ENCODE measurements at regions not wholly inside any gene's neighbourhood (a gene's known extent, or its start where the extent isn't known, plus 50 kb on each side); places are given as distances from the start of the nearest gene placed in this dataset.

DNA sequence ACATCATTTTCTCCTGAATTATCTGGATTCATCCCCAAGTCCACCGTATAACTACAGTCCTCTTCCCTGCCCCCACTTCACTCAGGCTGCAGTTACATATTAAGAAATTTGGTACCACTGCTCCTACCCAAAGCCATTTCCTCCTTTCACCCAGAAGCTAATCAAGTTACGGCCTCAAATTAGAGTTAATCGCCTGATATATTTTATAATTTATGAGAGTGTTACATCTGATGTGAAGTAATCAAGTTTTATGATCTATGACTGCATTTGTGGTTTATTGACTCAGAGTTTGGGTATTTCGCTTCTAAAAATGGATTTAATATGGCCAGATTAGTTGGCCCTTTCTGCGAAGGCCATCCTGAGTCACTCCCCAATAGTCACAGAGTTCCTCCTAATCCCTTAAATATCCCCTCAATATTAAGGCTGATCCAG is 223.6 kb upstream of the KIF2A start:
- H3K27ac ChIP-seq, result no peak overlapping the region
- no peaks in the 10 kb centered on the region for H3K36me3 ChIP-seq
- H3K4me1 ChIP-seq, result no peaks in the 10 kb centered on the region
- no peak overlapping the region for H3K4me3 ChIP-seq
- no peaks in the 10 kb centered on the region for H3K27me3 ChIP-seq
- no peak for DNase-seq (ENCODE audit: extremely low spot score in 2 of 2)
- H3K9me3 ChIP-seq, result no peaks in the 10 kb centered on the region
- TF ChIP-seq, protein P1, sequence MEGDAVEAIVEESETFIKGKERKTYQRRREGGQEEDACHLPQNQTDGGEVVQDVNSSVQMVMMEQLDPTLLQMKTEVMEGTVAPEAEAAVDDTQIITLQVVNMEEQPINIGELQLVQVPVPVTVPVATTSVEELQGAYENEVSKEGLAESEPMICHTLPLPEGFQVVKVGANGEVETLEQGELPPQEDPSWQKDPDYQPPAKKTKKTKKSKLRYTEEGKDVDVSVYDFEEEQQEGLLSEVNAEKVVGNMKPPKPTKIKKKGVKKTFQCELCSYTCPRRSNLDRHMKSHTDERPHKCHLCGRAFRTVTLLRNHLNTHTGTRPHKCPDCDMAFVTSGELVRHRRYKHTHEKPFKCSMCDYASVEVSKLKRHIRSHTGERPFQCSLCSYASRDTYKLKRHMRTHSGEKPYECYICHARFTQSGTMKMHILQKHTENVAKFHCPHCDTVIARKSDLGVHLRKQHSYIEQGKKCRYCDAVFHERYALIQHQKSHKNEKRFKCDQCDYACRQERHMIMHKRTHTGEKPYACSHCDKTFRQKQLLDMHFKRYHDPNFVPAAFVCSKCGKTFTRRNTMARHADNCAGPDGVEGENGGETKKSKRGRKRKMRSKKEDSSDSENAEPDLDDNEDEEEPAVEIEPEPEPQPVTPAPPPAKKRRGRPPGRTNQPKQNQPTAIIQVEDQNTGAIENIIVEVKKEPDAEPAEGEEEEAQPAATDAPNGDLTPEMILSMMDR (IDR thresholded peaks at IDR 0.05), result no peak
- TF ChIP-seq POLR2A (IDR thresholded peaks at IDR 0.05) (no peak), POLR2AphosphoS5 (IDR thresholded peaks at IDR 0.05; ENCODE audit: insufficient read depth in 1 of 2, low read depth in 1 of 2) (no peak)
- intact Hi-C loops (cut with DNase I), result no loop called here

DNA sequence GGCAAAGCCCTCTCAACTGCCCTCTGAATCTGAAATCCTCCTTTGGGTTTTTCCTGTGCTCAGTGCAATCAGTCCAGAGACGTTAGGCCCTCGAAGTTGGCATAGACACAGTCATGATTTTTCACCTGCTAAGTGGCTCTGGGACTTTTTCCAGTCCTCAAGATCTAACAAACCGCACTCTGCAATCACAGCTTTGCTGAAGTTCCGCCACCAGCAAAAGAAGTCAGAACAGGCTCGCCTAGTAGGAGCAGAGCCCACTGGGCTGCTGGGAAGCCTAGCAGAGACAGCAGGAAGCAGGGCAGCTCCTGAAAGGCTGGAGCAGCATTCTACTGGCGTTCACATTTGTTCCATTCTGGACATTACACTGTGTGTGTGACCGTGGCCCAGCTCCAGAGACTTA is 222.8 kb upstream of the KIF2A start:
- no peaks in the 10 kb centered on the region for H3K27me3 ChIP-seq
- H3K9me3 ChIP-seq, result no peaks in the 10 kb centered on the region
- no peaks in the 10 kb centered on the region for H3K36me3 ChIP-seq
- no peaks in the 10 kb centered on the region for H3K4me1 ChIP-seq
- TF ChIP-seq, protein P1 (IDR thresholded peaks at IDR 0.05), result no peak
- no peak for TF ChIP-seq POLR2A (IDR thresholded peaks at IDR 0.05)
- TF ChIP-seq POLR2AphosphoS5 (IDR thresholded peaks at IDR 0.05; ENCODE audit: insufficient read depth in 1 of 2, low read depth in 1 of 2), result no peak
- intact Hi-C loops (cut with DNase I), result no loop called here
- H3K4me3 ChIP-seq, result no peak overlapping the region
- H3K27ac ChIP-seq, result no peak overlapping the region
- DNase-seq (ENCODE audit: extremely low spot score in 2 of 2), result no peak

DNA sequence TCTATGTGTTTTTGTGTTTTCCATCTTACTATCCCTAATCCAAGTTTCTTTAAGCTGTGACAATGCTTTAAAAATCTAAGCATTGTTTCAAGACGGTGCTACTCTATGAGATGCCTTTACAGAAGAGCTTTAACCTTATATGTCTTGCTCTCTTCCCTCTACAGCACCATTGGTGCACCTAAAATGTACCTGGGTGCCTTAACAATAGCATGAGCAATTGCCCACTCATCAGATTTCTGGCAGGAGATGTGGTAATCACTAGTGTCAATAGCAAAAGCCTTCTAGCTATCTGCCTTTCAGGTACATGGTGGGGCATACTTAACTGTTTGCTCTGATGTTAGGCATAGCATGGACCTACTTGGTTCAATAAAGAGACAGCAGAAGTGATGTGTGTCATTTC is 222.3 kb upstream of the KIF2A start:
- H3K9me3 ChIP-seq, result no peaks in the 10 kb centered on the region
- TF ChIP-seq, protein P1 (IDR thresholded peaks at IDR 0.05), result no peak
- TF ChIP-seq POLR2A (IDR thresholded peaks at IDR 0.05) (no peak), POLR2AphosphoS5 (IDR thresholded peaks at IDR 0.05; ENCODE audit: insufficient read depth in 1 of 2, low read depth in 1 of 2) (no peak)
- no peak overlapping the region for H3K4me3 ChIP-seq
- intact Hi-C loops (cut with DNase I), result no loop called here
- H3K36me3 ChIP-seq, result no peaks in the 10 kb centered on the region
- H3K27ac ChIP-seq, result no peak overlapping the region
- H3K27me3 ChIP-seq, result no peaks in the 10 kb centered on the region
- H3K4me1 ChIP-seq, result no peaks in the 10 kb centered on the region
- no peak for DNase-seq (ENCODE audit: extremely low spot score in 2 of 2)

DNA sequence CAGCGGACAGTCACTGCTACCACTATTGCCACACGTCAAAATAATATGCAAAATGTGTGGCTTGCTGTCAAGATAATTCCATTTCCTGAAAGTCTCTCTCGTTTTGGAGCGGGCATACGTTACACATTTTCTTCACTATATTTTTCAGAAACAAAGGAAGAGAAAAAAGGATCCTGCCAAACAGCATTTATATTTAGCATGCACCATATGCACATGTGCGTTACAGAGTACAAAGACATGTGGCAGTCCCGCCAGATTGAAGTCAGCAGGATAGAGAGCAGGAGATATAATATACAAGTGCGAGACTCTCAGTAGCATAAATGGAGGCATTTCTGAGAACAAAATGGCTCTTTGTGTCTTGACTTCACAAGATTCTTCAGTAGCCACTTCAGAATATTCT is 221.6 kb upstream of the KIF2A start:
- no peaks in the 10 kb centered on the region for H3K27me3 ChIP-seq
- intact Hi-C loops (cut with DNase I), result no loop called here
- H3K27ac ChIP-seq, result no peak overlapping the region
- TF ChIP-seq POLR2A (IDR thresholded peaks at IDR 0.05), result no peak
- no peak for TF ChIP-seq POLR2AphosphoS5 (IDR thresholded peaks at IDR 0.05; ENCODE audit: insufficient read depth in 1 of 2, low read depth in 1 of 2)
- TF ChIP-seq, protein P1 (IDR thresholded peaks at IDR 0.05), result no peak
- no peak overlapping the region for H3K4me3 ChIP-seq
- H3K9me3 ChIP-seq, result no peaks in the 10 kb centered on the region
- H3K36me3 ChIP-seq, result no peaks in the 10 kb centered on the region
- H3K4me1 ChIP-seq, result no peaks in the 10 kb centered on the region
- DNase-seq (ENCODE audit: extremely low spot score in 2 of 2), result no peak

DNA sequence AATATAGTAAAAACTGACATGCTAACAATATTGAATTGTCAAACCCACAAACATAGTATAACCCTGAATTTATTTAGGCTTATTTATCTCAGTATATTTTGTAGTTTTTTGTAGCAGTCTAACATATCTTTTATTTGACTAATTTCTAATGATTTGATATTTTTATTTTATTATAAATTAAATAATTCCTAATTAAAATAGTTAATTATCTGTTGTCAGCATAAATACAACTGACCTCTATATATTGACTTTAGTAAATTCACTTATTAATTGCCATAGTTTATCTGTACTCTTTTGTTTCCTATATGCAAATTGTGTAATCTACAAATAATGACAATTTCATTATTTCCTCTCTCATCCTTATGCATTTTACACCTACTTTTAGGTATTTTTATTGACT is 215.1 kb upstream of the KIF2A start:
- H3K27me3 ChIP-seq, result no peaks in the 10 kb centered on the region
- DNase-seq (ENCODE audit: extremely low spot score in 2 of 2), result no peak
- H3K4me3 ChIP-seq, result no peak overlapping the region
- TF ChIP-seq POLR2AphosphoS5 (IDR thresholded peaks at IDR 0.05; ENCODE audit: insufficient read depth in 1 of 2, low read depth in 1 of 2) (no peak), POLR2A (IDR thresholded peaks at IDR 0.05) (no peak)
- TF ChIP-seq, protein P1 (IDR thresholded peaks at IDR 0.05), result no peak
- no peak overlapping the region for H3K27ac ChIP-seq
- H3K4me1 ChIP-seq, result no peaks in the 10 kb centered on the region
- H3K9me3 ChIP-seq, result no peaks in the 10 kb centered on the region
- intact Hi-C loops (cut with DNase I), result no loop called here
- H3K36me3 ChIP-seq, result no peaks in the 10 kb centered on the region

Measured in vagina (tissue), 2 donors.